Testis (tissue), 2 donors: ENCODE measurements at regions not wholly inside any gene's neighbourhood (a gene's known extent, or its start where the extent isn't known, plus 50 kb on each side); places are given as distances from the start of the nearest gene placed in this dataset.

ENCODE experiments used
- POLR2A ChIP-seq: fragments of 450-650 bp; IDR thresholded peaks from one replicate; pipeline ENCODE4 v1.6.1; 2017; ENCODE audit warnings: antibody characterized with exemption, mild to moderate bottlenecking, moderate library complexity
- TF ChIP-seq, protein P1 (sequence below), 3 experiments: fragments of 450-650 bp in 2 of 3; fragments of 200-600 bp in 1 of 3; sonication (generic) in 1 of 3; IDR thresholded peaks; one replicate each; pipeline ENCODE4 v1.5.1; 2016 to 2019; ENCODE audit warnings: antibody characterized with exemption in 3 of 3, mild to moderate bottlenecking in 2 of 3, moderate library complexity in 1 of 3

DNA sequence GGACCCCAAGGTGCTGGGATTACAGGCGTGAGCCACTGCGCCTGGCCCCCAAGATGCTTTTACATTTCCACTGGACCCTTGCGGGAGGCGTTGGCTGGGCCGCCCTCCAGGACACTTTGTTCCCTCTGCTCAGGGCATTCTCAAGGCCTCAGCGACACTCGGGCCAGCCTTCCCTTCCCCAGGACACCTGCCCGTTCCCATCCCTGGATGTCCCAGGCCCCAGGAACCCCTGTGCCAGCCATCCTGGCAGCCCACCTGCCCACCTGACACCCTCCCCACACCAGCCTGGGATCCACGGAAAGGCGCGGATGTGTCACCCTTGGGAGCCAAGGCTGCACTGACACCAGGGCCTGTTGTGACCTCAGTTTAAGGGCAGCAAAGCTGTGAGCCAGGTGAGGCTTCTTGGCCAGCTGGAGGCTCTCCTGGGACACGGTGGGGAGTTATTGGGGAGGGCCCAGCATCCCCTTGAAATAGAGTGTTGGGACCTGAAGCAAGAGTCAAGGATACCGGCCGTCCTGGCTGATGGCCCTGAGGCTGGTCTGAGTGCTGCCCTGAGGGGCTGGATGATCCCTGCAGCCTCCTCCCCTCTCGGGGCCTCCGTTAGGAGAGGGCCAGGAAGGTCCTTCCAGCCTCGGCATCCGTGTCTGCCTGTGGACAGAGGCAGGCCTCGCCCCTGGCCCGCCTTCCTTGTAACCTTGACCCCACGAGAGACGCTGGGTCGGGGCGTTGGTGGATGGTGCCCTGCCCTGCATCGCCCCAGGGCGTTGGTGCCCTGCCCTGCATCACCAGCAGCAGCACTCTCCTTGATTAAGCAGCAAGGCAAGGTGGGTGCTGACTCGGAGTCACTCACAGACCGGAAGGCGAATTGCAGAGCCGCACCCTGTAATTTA, 84.2 kb upstream of the BHLHE23 start:
- TF ChIP-seq, protein P1, sequence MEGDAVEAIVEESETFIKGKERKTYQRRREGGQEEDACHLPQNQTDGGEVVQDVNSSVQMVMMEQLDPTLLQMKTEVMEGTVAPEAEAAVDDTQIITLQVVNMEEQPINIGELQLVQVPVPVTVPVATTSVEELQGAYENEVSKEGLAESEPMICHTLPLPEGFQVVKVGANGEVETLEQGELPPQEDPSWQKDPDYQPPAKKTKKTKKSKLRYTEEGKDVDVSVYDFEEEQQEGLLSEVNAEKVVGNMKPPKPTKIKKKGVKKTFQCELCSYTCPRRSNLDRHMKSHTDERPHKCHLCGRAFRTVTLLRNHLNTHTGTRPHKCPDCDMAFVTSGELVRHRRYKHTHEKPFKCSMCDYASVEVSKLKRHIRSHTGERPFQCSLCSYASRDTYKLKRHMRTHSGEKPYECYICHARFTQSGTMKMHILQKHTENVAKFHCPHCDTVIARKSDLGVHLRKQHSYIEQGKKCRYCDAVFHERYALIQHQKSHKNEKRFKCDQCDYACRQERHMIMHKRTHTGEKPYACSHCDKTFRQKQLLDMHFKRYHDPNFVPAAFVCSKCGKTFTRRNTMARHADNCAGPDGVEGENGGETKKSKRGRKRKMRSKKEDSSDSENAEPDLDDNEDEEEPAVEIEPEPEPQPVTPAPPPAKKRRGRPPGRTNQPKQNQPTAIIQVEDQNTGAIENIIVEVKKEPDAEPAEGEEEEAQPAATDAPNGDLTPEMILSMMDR (IDR thresholded peaks at IDR 0.05) = no peak
- no peak for TF ChIP-seq POLR2A
